GM23338 (cell line): ENCODE measurements at regions not wholly inside any gene's neighbourhood (a gene's known extent, or its start where the extent isn't known, plus 50 kb on each side); places are given as distances from the start of the nearest gene placed in this dataset.

Experiments
- ATAC-seq: fragments of 200-7000 bp; cut with Tn5 transposase; 3 replicates; pipeline ENCODE4 v1.9.1; 2020
- DNase-seq: peaks from one replicate; pipeline ENCODE4 v3.0.0-alpha.2; 2015; ENCODE audit warnings: low spot score
- H2AFZ ChIP-seq: fragments of 200-600 bp; sonication (generic); 2 replicates; pipeline ENCODE4 v1.8.0; 2016; ENCODE audit warnings: antibody characterized with exemption, mild to moderate bottlenecking, moderate library complexity
- H3F3A ChIP-seq: fragments of 200-600 bp; sonication (generic); replicated peaks from 2 replicates; pipeline ENCODE4 v1.8.0; 2017; ENCODE audit warnings: antibody characterized with exemption, mixed run types, low read depth
- H3K27ac ChIP-seq: fragments of 200-600 bp; sonication (generic); 2 replicates; pipeline ENCODE4 v1.6.1; 2016; ENCODE audit warnings: low read depth
- H3K27me3 ChIP-seq: fragments of 200-600 bp; sonication (generic); 2 replicates; pipeline ENCODE4 v1.8.0; 2016; ENCODE audit warnings: mild to moderate bottlenecking, mixed run types, moderate library complexity; ENCODE audit not compliant: insufficient read depth
- H3K36me3 ChIP-seq: fragments of 200-600 bp; sonication (generic); 2 replicates; pipeline ENCODE4 v1.8.0; 2016; ENCODE audit warnings: mild to moderate bottlenecking; ENCODE audit not compliant: insufficient read depth
- H3K4me1 ChIP-seq: fragments of 200-600 bp; sonication (generic); 2 replicates; pipeline ENCODE4 v1.8.0; 2016; ENCODE audit warnings: mild to moderate bottlenecking, moderate library complexity; ENCODE audit not compliant: insufficient read depth
- H3K4me2 ChIP-seq: fragments of 200-600 bp; sonication (generic); 2 replicates; pipeline ENCODE4 v1.7.1; 2017; ENCODE audit warnings: mixed run types
- H3K4me3 ChIP-seq: fragments of 200-600 bp; sonication (generic); 2 replicates; pipeline ENCODE4 v1.6.1; 2016; ENCODE audit warnings: mixed run types
- H3K79me2 ChIP-seq: fragments of 200-600 bp; sonication (generic); replicated peaks from 2 replicates; pipeline ENCODE4 v1.8.0; 2017; ENCODE audit warnings: mild to moderate bottlenecking; ENCODE audit not compliant: insufficient read depth
- H3K9me2 ChIP-seq: fragments of 200-600 bp; sonication (generic); 2 replicates; pipeline ENCODE4 v1.8.0; 2017; ENCODE audit not compliant: insufficient read depth
- H4K20me1 ChIP-seq: fragments of 200-600 bp; sonication (generic); replicated peaks from 2 replicates; pipeline ENCODE4 v1.8.0; 2017; ENCODE audit warnings: mild to moderate bottlenecking; ENCODE audit not compliant: insufficient read depth
- H3K27ac Mint-ChIP-seq: 2 replicates; pipeline ENCODE4 v1.8.0; 2020; ENCODE audit warnings: inconsistent platforms, mild to moderate bottlenecking, moderate library complexity, mixed read lengths
- H3K27me3 Mint-ChIP-seq: 3 replicates; pipeline ENCODE4 v1.8.0; 2022; ENCODE audit warnings: low read depth, mild to moderate bottlenecking, moderate library complexity, mixed read lengths, inconsistent platforms; ENCODE audit not compliant: insufficient read depth, poor library complexity
- H3K36me3 Mint-ChIP-seq: 3 replicates; pipeline ENCODE4 v1.8.0; 2021; ENCODE audit warnings: low read depth, mild to moderate bottlenecking, inconsistent platforms, moderate library complexity, mixed read lengths
- H3K4me1 Mint-ChIP-seq: 3 replicates; pipeline ENCODE4 v1.8.0; 2020; ENCODE audit warnings: mild to moderate bottlenecking, inconsistent platforms, mixed read lengths
- H3K4me3 Mint-ChIP-seq: 3 replicates; pipeline ENCODE4 v1.8.0; 2021; ENCODE audit warnings: moderate library complexity, mild to moderate bottlenecking, inconsistent platforms, mixed read lengths
- H3K9me3 Mint-ChIP-seq: 3 replicates; pipeline ENCODE4 v1.8.0; 2020; ENCODE audit warnings: moderate library complexity, mild to moderate bottlenecking, inconsistent platforms, mixed read lengths
- CREB1 ChIP-seq: fragments of 250-450 bp; sonication (Bioruptor Pico); IDR thresholded peaks from 2 replicates; pipeline ENCODE4 v1.5.0; 2020; ENCODE audit warnings: low read depth, mild to moderate bottlenecking, moderate library complexity
- POLR2AphosphoS5 ChIP-seq: IDR thresholded peaks from 2 replicates; pipeline ENCODE4 v1.6.1; 2016; ENCODE audit warnings: antibody characterized with exemption, low read depth
- STAT1 ChIP-seq: IDR thresholded peaks from one replicate; pipeline ENCODE4 v1.6.1; 2016; ENCODE audit warnings: antibody characterized with exemption; ENCODE audit not compliant: unreplicated experiment
- ZNF114 ChIP-seq: fragments of 250-450 bp; sonication (Bioruptor Pico); IDR thresholded peaks from 2 replicates; pipeline ENCODE4 v1.5.0; 2020; ENCODE audit warnings: mild to moderate bottlenecking, moderate library complexity
- ZNF331 ChIP-seq: fragments of 250-450 bp; sonication (Bioruptor Pico); IDR thresholded peaks from 2 replicates; pipeline ENCODE4 v1.5.0; 2020; ENCODE audit warnings: low read depth, mild to moderate bottlenecking, moderate library complexity
- TF ChIP-seq, protein P1 (sequence below): fragments of 250-450 bp; sonication (Bioruptor Pico); IDR thresholded peaks from 2 replicates; pipeline ENCODE4 v1.5.0; 2020; ENCODE audit warnings: mild to moderate bottlenecking, moderate library complexity
- TF ChIP-seq, protein P2 (sequence below): IDR thresholded peaks from 2 replicates; pipeline ENCODE4 v1.6.1; 2016; ENCODE audit warnings: antibody characterized with exemption

DNA sequence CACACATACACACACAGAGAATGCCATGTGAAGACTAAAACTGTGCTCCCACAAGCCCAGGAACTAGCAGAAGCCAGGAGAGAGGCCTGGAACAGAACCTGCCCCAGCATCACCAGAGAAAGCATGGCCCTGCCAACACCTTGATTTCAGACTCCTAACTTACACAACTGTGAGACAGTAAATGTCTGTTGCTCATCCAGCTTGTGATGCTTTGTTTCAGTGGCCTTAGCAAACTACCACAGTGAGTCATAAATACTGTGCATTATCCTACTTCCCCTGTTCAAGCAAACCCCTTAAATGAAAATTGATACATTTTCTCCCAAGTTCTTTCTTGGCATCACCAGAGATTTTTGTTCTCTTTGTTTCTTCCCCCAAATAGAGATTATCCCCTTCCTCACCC, 1539.4 kb upstream of the TENM4 start (continued):
- TF ChIP-seq, protein P1, sequence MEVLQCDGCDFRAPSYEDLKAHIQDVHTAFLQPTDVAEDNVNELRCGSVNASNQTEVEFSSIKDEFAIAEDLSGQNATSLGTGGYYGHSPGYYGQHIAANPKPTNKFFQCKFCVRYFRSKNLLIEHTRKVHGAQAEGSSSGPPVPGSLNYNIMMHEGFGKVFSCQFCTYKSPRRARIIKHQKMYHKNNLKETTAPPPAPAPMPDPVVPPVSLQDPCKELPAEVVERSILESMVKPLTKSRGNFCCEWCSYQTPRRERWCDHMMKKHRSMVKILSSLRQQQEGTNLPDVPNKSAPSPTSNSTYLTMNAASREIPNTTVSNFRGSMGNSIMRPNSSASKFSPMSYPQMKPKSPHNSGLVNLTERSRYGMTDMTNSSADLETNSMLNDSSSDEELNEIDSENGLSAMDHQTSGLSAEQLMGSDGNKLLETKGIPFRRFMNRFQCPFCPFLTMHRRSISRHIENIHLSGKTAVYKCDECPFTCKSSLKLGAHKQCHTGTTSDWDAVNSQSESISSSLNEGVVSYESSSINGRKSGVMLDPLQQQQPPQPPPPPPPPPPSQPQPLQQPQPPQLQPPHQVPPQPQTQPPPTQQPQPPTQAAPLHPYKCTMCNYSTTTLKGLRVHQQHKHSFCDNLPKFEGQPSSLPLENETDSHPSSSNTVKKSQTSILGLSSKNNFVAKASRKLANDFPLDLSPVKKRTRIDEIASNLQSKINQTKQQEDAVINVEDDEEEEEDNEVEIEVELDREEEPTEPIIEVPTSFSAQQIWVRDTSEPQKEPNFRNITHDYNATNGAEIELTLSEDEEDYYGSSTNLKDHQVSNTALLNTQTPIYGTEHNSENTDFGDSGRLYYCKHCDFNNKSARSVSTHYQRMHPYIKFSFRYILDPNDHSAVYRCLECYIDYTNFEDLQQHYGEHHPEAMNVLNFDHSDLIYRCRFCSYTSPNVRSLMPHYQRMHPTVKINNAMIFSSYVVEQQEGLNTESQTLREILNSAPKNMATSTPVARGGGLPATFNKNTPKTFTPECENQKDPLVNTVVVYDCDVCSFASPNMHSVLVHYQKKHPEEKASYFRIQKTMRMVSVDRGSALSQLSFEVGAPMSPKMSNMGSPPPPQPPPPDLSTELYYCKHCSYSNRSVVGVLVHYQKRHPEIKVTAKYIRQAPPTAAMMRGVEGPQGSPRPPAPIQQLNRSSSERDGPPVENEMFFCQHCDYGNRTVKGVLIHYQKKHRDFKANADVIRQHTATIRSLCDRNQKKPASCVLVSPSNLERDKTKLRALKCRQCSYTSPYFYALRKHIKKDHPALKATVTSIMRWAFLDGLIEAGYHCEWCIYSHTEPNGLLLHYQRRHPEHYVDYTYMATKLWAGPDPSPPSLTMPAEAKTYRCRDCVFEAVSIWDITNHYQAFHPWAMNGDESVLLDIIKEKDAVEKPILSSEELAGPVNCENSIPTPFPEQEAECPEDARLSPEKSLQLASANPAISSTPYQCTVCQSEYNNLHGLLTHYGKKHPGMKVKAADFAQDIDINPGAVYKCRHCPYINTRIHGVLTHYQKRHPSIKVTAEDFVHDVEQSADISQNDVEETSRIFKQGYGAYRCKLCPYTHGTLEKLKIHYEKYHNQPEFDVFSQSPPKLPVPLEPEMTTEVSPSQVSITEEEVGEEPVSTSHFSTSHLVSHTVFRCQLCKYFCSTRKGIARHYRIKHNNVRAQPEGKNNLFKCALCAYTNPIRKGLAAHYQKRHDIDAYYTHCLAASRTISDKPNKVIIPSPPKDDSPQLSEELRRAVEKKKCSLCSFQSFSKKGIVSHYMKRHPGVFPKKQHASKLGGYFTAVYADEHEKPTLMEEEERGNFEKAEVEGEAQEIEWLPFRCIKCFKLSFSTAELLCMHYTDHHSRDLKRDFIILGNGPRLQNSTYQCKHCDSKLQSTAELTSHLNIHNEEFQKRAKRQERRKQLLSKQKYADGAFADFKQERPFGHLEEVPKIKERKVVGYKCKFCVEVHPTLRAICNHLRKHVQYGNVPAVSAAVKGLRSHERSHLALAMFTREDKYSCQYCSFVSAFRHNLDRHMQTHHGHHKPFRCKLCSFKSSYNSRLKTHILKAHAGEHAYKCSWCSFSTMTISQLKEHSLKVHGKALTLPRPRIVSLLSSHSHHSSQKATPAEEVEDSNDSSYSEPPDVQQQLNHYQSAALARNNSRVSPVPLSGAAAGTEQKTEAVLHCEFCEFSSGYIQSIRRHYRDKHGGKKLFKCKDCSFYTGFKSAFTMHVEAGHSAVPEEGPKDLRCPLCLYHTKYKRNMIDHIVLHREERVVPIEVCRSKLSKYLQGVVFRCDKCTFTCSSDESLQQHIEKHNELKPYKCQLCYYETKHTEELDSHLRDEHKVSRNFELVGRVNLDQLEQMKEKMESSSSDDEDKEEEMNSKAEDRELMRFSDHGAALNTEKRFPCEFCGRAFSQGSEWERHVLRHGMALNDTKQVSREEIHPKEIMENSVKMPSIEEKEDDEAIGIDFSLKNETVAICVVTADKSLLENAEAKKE = no peak
- no peak for TF ChIP-seq ZNF331 (CRISPR knock-in tag)
- TF ChIP-seq STAT1 = no peak
- TF ChIP-seq, protein P2, sequence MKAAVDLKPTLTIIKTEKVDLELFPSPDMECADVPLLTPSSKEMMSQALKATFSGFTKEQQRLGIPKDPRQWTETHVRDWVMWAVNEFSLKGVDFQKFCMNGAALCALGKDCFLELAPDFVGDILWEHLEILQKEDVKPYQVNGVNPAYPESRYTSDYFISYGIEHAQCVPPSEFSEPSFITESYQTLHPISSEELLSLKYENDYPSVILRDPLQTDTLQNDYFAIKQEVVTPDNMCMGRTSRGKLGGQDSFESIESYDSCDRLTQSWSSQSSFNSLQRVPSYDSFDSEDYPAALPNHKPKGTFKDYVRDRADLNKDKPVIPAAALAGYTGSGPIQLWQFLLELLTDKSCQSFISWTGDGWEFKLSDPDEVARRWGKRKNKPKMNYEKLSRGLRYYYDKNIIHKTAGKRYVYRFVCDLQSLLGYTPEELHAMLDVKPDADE = no peak

DNA sequence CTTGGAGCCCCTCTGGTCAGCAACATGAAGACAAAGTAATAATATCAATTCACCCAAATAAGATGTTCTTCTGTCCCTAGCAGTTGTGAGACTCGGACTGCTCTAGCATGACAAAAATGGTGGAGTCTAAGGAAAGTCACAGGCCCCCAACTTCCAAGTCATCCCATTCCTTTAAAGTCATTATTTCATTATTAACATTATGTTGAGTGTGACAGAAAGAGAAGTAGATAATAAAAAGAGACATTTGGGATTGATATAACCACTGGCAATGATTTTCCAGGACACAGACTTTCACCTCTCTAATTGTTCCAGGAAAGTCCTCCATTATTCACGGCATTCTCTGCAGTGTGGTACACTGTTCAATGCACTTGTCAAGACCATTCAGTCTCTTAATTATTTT, 1533.0 kb upstream of the TENM4 start:
- no peak overlapping the region for H3K27ac ChIP-seq
- H4K20me1 ChIP-seq = no peaks in the 10 kb centered on the region
- H3K4me2 ChIP-seq = no peak overlapping the region
- H3K36me3 ChIP-seq = no peaks in the 10 kb centered on the region
- H2AFZ ChIP-seq = no peak overlapping the region
- no peaks in the 10 kb centered on the region for H3K79me2 ChIP-seq
- H3F3A ChIP-seq = no peaks in the 10 kb centered on the region
- Mint-ChIP-seq H3K4me3 (no peak overlapping the region), H3K4me1 (peaks cover 6% of the 10 kb centered on the region; the same call in 2 of the 3 replicates), H3K27ac (no peak overlapping the region), H3K9me3 (no peaks in the 10 kb centered on the region; the same call in 2 of the 3 replicates), H3K36me3 (no peaks in the 10 kb centered on the region), H3K27me3 (no peaks in the 10 kb centered on the region)
- H3K27me3 ChIP-seq = no peaks in the 10 kb centered on the region
- ATAC-seq = no peak
- DNase-seq = no peak
- no peak overlapping the region for H3K4me3 ChIP-seq
- TF ChIP-seq POLR2AphosphoS5 (no peak), ZNF114 (CRISPR knock-in tag) (no peak), CREB1 (CRISPR knock-in tag) (no peak)
- no peaks in the 10 kb centered on the region for H3K9me2 ChIP-seq
- peaks cover 4% of the 10 kb centered on the region; the same call in 1 of the 2 replicates for H3K4me1 ChIP-seq
